ENCODE measurements at regions not wholly inside any gene's neighbourhood (a gene's known extent, or its start where the extent isn't known, plus 50 kb on each side); places are given as distances from the start of the nearest gene placed in this dataset.

DNA sequence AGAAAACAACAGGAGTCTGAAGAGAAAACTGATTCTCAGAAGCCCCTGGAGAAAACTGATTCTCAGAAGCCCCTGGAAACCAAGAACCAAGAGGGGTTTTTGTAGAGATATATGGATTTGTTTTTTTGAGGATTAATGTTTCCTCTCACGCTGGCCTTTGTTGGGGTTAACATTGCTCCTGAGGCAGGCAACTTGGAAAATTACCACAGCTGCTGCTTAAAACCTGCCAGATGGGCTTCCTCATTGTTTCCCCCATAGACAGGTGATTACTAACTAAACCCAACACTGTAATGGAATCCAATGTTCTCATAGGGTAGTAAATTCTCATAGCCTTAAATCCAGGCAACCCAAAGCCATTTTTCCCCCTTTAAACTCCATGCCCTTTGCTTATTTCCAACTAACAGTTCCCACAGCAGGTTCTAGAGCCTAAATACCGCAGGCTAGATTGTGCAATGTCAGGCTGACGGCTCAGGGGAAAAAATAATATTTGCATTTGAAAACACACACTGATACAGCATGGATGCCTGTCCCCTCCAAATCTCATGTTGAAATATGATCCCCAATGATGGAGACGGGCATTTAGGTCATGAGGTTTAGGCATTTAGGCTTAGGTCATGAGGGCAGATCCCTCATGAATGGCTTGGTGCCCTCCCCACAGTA lies 272.3 kb upstream of the PKDCC start:
- DNase-seq (ENCODE audit: low read depth in 2 of 2), result no peak

DNA sequence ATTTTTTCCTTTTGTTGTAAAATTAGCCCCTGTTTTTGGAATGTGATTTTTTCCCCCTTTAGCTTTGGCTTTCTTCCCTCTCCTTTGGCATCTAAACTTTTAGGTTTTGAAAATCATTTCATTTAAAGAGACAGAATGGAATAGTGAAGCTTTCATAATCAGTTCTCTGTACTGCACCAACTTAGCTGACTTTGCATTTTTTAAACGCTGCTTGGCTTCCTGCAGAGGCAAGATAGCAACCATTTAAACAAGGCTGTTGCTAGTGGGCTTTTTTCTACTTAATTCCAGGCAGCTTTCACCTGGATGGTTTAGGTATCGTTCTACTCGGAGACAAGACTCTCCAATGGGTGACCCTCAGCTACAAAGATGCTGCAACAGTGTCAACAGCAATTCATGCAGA lies 267.9 kb upstream of the PKDCC start:
- no peak for DNase-seq (ENCODE audit: low read depth in 2 of 2)

DNA sequence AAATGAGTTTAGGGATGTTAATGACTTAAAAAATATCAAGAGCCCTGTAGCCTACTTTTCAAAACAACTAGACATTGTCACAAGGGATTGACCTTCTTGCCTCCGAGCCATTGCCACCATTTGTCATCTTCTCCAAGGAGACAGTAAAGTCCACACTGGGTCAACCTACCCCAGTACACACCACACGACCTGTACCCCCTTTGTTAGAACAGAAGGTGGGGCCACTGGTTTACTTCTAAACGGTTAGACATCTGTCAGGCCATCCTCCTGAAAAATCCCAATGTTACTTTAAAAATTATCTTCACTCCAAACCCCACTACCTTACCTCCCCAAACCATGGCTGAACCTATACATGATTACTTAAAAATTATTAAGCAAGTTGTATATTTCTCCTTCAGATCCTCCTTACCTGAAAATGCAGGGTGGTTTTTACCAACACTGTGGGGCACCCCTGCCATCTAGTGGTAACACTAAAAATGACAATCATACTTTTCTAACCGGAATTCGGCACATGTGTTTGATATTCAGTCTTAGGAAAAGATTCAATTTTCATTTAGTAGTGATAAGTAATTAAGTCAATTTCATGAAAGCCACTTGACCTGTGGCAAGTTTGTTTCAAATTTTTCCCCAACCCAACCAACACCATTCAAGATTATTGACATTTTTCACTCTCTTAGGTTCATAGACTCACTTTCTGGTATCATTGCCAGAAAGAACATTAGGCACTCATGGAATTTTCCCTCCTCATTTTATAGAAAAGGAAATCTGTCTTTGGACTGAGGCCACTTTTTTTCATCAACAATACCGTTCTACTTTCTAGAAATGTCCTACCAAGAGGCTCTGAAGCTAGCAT lies 265.3 kb upstream of the PKDCC start:
- DNase-seq (ENCODE audit: low read depth in 2 of 2), result peak in 1 of 2 donors; percentile 7

DNA sequence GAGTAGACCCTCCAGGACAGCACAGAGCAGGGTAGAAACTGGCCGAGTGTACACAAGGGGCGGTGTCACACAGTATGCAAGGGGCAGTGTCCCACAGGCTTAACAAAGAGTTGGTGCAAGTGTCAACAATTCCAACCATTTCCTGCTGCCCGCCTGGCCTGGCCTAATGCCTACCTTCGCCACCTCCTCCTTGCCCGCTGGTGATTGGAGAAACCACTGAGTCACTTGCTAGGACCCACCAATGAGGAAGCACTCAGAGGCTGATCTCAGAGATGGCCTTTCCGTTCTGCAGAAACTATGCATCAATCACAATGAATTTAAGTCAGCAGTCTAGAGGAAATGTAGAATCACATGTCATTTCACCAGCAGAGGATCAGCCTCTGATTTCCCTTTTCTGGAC lies 263.3 kb upstream of the PKDCC start:
- no peak for DNase-seq (ENCODE audit: low read depth in 2 of 2)

DNA sequence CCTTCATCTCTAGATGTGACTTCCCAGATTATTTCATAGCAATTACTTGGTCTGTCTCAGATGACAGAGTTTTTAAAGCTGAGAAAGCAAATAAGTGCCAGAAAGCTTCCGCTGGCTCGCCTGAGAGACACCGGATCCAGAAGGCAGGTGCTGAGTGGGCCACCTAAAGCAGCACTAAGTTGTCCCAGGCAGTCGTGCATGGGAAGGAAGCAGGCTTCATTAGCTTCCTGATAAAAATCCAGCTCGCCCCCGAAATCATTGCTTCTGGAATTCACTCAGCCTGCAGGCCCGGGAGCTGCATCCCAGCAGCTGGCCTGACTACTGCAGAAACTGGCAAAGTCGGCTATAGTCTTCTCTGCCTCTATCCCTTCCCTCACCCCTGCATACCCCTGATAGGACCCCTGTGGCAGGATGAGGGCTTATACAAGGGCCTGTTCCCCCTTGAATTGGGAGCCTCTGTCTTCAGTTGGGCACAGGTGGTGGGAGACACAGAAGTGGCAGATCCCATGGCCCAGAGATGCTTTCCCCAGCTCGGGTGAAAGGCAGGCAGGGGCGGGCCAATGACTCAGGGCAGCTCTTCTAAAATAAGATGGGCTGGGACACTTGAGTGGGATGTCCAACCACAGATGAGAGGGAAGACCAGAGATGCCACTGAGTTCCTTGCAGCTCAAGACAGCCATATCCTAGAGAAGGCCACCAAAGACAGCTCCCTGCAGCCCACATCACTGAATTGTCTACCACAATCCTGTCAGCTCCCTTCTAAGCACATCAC lies 262.4 kb upstream of the PKDCC start:
- no peak for DNase-seq (ENCODE audit: low read depth in 2 of 2)

- no peak for DNase-seq (ENCODE audit: low read depth in 2 of 2)
Measured at GRCh38 chr2:41791523-41791922, 256.3 kb upstream of the PKDCC start.

DNA sequence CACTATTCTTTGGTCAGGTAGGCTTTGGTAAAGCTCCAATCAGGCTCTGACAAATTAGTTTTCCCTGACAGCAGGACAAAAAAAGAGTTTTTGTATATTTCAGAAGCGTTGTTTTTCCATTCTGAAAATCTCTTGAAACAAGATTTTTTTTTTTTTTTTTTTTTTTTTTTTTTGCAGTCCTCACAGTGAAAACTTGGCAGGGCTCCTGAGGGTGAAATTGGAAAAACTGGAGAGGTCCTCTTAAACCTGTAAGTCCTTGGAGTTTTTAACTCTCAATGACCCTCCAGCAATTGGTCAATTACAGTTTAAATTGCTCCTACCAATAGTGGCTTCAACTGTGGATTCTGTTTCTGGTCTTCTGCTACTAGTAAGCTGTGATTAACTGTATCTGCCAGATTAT lies 244.5 kb upstream of the PKDCC start:
- no peak for DNase-seq (ENCODE audit: low read depth in 2 of 2)

GRCh38 chr2:41806286-41806685 lies 241.5 kb upstream of the PKDCC start:
- DNase-seq (ENCODE audit: low read depth in 2 of 2), result no peak

DNA sequence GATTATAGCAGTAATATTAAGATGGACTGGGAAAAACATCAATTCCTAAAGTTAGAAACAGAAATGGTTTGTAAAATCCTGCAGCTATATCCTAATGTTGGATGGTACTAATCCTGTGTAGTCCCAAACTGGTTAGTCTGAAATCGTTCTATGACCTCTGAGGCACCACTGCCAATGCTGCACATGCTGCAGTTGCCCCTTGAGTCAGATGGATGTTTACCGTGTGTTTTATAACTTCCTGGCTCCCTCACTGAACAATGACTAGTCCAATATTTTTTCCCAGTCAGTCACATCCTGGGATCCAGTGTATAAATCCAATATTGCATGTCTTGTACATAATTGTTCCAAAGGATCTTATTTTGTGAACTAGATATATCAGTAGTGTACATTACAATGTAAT lies 226.7 kb upstream of the PKDCC start:
- no peak for DNase-seq (ENCODE audit: low read depth in 2 of 2)

DNA sequence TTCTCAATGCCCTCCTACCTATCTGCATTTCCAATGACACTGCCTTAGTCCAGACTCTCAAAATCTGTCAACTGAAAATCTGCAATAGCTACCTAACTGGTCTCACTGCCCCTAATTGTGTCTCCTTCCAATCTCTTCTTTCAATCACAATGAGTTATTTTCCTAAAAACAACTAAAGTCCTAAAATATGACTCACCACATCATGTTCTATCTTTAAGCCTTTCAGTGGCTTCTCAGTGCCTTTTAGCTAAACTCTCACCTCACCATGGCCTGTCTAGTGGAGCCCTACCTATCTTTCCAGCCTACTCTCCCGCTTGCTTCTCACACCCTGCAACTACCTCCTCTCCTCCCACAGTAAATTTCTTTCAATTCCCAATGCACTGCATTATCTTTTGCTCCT lies 220.9 kb upstream of the PKDCC start:
- DNase-seq (ENCODE audit: low read depth in 2 of 2), result no peak

- no peak for DNase-seq (ENCODE audit: low read depth in 2 of 2)
Measured at GRCh38 chr2:41827354-41827971, 220.4 kb upstream of the PKDCC start.

- DNase-seq (ENCODE audit: low read depth in 2 of 2), result no peak
Measured at GRCh38 chr2:41828052-41828643, 219.7 kb upstream of the PKDCC start.

GRCh38 chr2:41829052-41829451 lies 218.8 kb upstream of the PKDCC start:
- DNase-seq (ENCODE audit: low read depth in 2 of 2), result no peak

DNA sequence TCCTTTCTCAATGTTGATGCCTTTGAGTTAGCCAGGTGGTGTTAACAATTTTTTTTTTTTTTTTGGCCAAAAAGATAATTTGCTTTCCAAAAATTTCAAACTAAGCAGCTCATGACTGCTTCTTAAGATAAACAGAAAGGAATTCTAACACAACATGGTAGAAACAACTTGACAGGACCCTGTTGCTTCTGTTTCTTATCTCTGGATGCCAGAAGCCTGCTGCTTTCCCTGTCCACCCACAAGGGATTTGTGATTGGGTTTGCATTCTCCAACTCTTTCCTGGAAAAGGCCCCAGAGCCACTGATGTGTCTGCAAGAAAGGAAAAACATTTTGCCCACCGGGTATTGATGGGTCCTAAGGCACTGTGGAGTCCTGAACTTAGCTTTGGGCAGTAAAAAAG lies 217.2 kb upstream of the PKDCC start:
- DNase-seq (ENCODE audit: low read depth in 2 of 2), result no peak

GRCh38 chr2:41832218-41832617 lies 215.6 kb upstream of the PKDCC start:
- DNase-seq (ENCODE audit: low read depth in 2 of 2), result no peak

DNA sequence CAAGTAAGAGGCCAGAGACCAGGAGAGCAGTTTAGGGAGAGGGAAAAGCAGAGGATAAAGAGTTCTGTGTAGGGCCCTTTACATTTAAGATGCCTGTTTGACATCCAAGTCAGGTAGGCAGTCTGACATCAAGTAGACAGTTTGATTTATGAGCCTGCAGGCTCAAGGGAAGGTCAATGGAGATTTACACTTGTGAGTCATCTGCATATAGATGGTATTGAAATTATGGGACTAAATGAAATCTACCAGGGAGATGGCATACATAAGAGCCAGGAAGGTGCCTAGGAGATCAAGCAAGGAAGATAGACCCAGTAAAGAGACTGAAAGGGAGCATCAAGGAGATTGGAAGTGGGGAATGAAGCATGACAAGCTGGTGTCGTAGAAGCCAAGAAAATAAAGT lies 212.4 kb upstream of the PKDCC start:
- DNase-seq (ENCODE audit: low read depth in 2 of 2), result no peak

GRCh38 chr2:41836948-41837347 lies 210.9 kb upstream of the PKDCC start:
- no peak for DNase-seq (ENCODE audit: low read depth in 2 of 2)

DNA sequence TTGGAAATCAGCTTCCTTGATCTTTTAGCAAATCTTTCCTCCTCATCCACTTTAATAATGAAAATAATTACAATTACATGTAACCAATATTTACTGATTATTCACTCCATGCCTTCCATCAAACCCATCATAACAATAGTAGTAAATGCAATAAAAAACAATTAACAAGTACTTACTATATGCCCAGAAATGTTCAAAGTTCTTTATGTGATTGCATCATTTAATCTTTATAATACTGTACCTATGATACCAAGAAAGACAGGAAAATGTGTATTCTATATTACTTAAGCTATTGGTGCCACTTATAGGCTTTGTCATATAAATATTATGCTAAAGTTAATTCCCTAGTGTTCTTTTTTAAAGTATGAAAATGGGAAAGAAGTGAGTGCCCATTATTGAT lies 210.2 kb upstream of the PKDCC start:
- no peak for DNase-seq (ENCODE audit: low read depth in 2 of 2)

- peak; percentile 94 to 95 for DNase-seq (ENCODE audit: low read depth in 2 of 2)
Measured at GRCh38 chr2:41840702-41841551, 206.9 kb upstream of the PKDCC start.

- DNase-seq (ENCODE audit: low read depth in 2 of 2), result no peak
Measured at GRCh38 chr2:41846962-41847361, 200.9 kb upstream of the PKDCC start.
